ENCODE measurements at regions not wholly inside any gene's neighbourhood (a gene's known extent, or its start where the extent isn't known, plus 50 kb on each side); places are given as distances from the start of the nearest gene placed in this dataset.
"Not testable (repeated sequence)": the region's sequence is repeated elsewhere in the genome, so short reads cannot be mapped to it uniquely, and the experiment has no call there.

GRCh38 chr9:31588756-31589155 lies 795.7 kb upstream of the ACO1 start:
- Histone ChIP-seq H3K9me3 (no peaks in the 10 kb centered on the region), H3K27ac (no peak overlapping the region), H3K4me3 (no peak overlapping the region), H3K36me3 (ENCODE audit: low read depth, missing control alignments) (no peaks in the 10 kb centered on the region), H3K27me3 (no peaks in the 10 kb centered on the region), H3K4me1 (no peaks in the 10 kb centered on the region)
- intact Hi-C loops (cut with DNase I; ENCODE audit: low total_unique reads), result no loop called here
- DNase-seq, result no peak
- no peak for TF ChIP-seq POLR2A (IDR thresholded peaks at IDR 0.05)

GRCh38 chr9:31590091-31590490 lies 794.4 kb upstream of the ACO1 start:
- H3K4me3 ChIP-seq, result no peak overlapping the region
- H3K36me3 ChIP-seq (ENCODE audit: low read depth, missing control alignments), result no peaks in the 10 kb centered on the region
- DNase-seq, result no peak
- H3K4me1 ChIP-seq, result no peaks in the 10 kb centered on the region
- no peaks in the 10 kb centered on the region for H3K27me3 ChIP-seq
- H3K27ac ChIP-seq, result no peak overlapping the region
- WGBS, 2 donors, result 91 to 95% methylated on average over 2 of the region's 2 CpGs
- TF ChIP-seq CTCF (IDR thresholded peaks at IDR 0.05) (no peak), POLR2A (IDR thresholded peaks at IDR 0.05) (no peak)
- intact Hi-C loops (cut with DNase I; ENCODE audit: low total_unique reads), result no loop called here
- no peaks in the 10 kb centered on the region for H3K9me3 ChIP-seq

- WGBS, 2 donors, result 80 to 87% methylated on average over 5 of the region's 5 CpGs
- H3K4me3 ChIP-seq; H3K27me3 ChIP-seq; DNase-seq; H3K4me1 ChIP-seq; H3K36me3 ChIP-seq (ENCODE audit: low read depth, missing control alignments); H3K27ac ChIP-seq; intact Hi-C loops (cut with DNase I; ENCODE audit: low total_unique reads); H3K9me3 ChIP-seq: not testable (repeated sequence)
Measured at GRCh38 chr9:31597086-31597485, 787.4 kb upstream of the ACO1 start.

DNA sequence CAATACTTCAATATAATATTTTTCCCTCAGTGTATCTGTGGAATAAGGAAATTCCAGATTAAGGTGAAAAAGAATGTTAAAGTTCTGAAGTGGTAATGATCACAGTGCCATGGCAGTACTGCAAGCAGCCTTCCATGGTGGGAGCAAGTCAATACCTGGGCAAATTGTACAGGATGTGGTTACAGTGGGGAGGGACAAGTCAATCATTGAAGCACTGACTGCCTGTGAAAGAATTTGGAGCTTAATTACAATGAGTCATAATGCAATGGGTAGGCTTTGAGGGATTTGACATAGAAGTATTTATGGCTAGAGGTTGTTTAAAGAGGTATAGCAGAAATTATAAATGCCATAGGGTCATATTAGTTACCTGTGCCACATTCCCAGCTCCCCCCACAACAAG lies 786.5 kb upstream of the ACO1 start:
- Histone ChIP-seq H3K36me3 (ENCODE audit: low read depth, missing control alignments) (no peaks in the 10 kb centered on the region), H3K27ac (no peak overlapping the region), H3K4me3 (no peak overlapping the region), H3K9me3 (no peaks in the 10 kb centered on the region), H3K27me3 (no peaks in the 10 kb centered on the region), H3K4me1 (no peaks in the 10 kb centered on the region)
- intact Hi-C loops (cut with DNase I; ENCODE audit: low total_unique reads), result no loop called here
- DNase-seq, result no peak
- TF ChIP-seq CTCF (IDR thresholded peaks at IDR 0.05) (no peak), POLR2A (IDR thresholded peaks at IDR 0.05) (no peak)

- H3K4me1 ChIP-seq, result no peaks in the 10 kb centered on the region
- DNase-seq, result no peak
- H3K27ac ChIP-seq, result no peak overlapping the region
- no peak overlapping the region for H3K4me3 ChIP-seq
- no peaks in the 10 kb centered on the region for H3K9me3 ChIP-seq
- no peak for TF ChIP-seq CTCF (IDR thresholded peaks at IDR 0.05)
- TF ChIP-seq POLR2A (IDR thresholded peaks at IDR 0.05), result no peak
- intact Hi-C loops (cut with DNase I; ENCODE audit: low total_unique reads), result no loop called here
- H3K27me3 ChIP-seq, result no peaks in the 10 kb centered on the region
- no peaks in the 10 kb centered on the region for H3K36me3 ChIP-seq (ENCODE audit: low read depth, missing control alignments)
Measured at GRCh38 chr9:31601666-31602065, 782.8 kb upstream of the ACO1 start.

- DNase-seq, result no peak
- H3K27ac ChIP-seq, result no peak overlapping the region
- no peaks in the 10 kb centered on the region for H3K4me1 ChIP-seq
- H3K4me3 ChIP-seq, result no peak overlapping the region
- H3K27me3 ChIP-seq, result no peaks in the 10 kb centered on the region
- intact Hi-C loops (cut with DNase I; ENCODE audit: low total_unique reads), result no loop called here
- H3K9me3 ChIP-seq, result no peaks in the 10 kb centered on the region
- no peaks in the 10 kb centered on the region for H3K36me3 ChIP-seq (ENCODE audit: low read depth, missing control alignments)
- TF ChIP-seq CTCF (IDR thresholded peaks at IDR 0.05), result no peak
- TF ChIP-seq POLR2A (IDR thresholded peaks at IDR 0.05), result no peak
- 35 to 59% methylated on average over 1 of the region's 1 CpG for WGBS, 2 donors
Measured at GRCh38 chr9:31604531-31604930, 779.9 kb upstream of the ACO1 start.

Measured in testis (tissue), 2 donors.